GM19455 (cell line): ENCODE measurements at regions not wholly inside any gene's neighbourhood (a gene's known extent, or its start where the extent isn't known, plus 50 kb on each side); places are given as distances from the start of the nearest gene placed in this dataset.

Experiments used
- ATAC-seq: cut with Tn5 transposase; IDR thresholded peaks from one replicate; pipeline ENCODE4 v1.9.1; 2021; ENCODE audit not compliant: unreplicated experiment

GRCh38 chr10:52440612-52441285 lies 126.7 kb downstream of the DKK1 start:
- no peak for ATAC-seq

GRCh38 chr10:52442576-52442975 lies 128.5 kb downstream of the DKK1 start:
- no peak for ATAC-seq

- no peak for ATAC-seq
Measured at GRCh38 chr10:52443419-52444388, 129.6 kb downstream of the DKK1 start.

GRCh38 chr10:52446391-52446790 lies 132.3 kb downstream of the DKK1 start:
- ATAC-seq, result no peak

- ATAC-seq, result no peak
Measured at GRCh38 chr10:52447931-52448353, 133.9 kb downstream of the DKK1 start.

GRCh38 chr10:52450762-52451291 lies 136.7 kb downstream of the DKK1 start:
- no peak for ATAC-seq

- ATAC-seq, result no peak
Measured at GRCh38 chr10:52451817-52452216, 137.7 kb downstream of the DKK1 start.

- ATAC-seq, result no peak
Measured at GRCh38 chr10:52452600-52453493, 138.8 kb downstream of the DKK1 start.

GRCh38 chr10:52453501-52453900 lies 139.4 kb downstream of the DKK1 start:
- no peak for ATAC-seq

GRCh38 chr10:52454491-52454890 lies 140.4 kb downstream of the DKK1 start:
- no peak for ATAC-seq

- ATAC-seq, result no peak
Measured at GRCh38 chr10:52455098-52455497, 141.0 kb downstream of the DKK1 start.

GRCh38 chr10:52459097-52459496 lies 145.0 kb downstream of the DKK1 start:
- ATAC-seq, result no peak

- ATAC-seq, result no peak
Measured at GRCh38 chr10:52463826-52464225, 149.7 kb downstream of the DKK1 start.

GRCh38 chr10:52464368-52465124 lies 150.5 kb downstream of the DKK1 start:
- ATAC-seq, result no peak

GRCh38 chr10:52465202-52465601 lies 151.1 kb downstream of the DKK1 start:
- no peak for ATAC-seq

- ATAC-seq, result no peak
Measured at GRCh38 chr10:52466464-52466863, 152.4 kb downstream of the DKK1 start.

GRCh38 chr10:52469970-52470705 lies 156.1 kb downstream of the DKK1 start:
- no peak for ATAC-seq

GRCh38 chr10:52472406-52473146 lies 158.5 kb downstream of the DKK1 start:
- ATAC-seq, result no peak

- no peak for ATAC-seq
Measured at GRCh38 chr10:52474265-52474664, 160.2 kb downstream of the DKK1 start.
